ENCODE measurements at regions not wholly inside any gene's neighbourhood (a gene's known extent, or its start where the extent isn't known, plus 50 kb on each side); places are given as distances from the start of the nearest gene placed in this dataset.

GRCh38 chrX:130974323-130974722 is 71.3 kb upstream of the ENOX2 start:
- DNase-seq (ENCODE audit: low spot score): peak; percentile 11

- DNase-seq (ENCODE audit: low spot score): peak; percentile 30
Observed at GRCh38 chrX:130975947-130976346, 72.9 kb upstream of the ENOX2 start.

GRCh38 chrX:130981836-130982235 is 76.3 kb upstream of the ARHGAP36 start:
- no peak for DNase-seq (ENCODE audit: low spot score)

DNA sequence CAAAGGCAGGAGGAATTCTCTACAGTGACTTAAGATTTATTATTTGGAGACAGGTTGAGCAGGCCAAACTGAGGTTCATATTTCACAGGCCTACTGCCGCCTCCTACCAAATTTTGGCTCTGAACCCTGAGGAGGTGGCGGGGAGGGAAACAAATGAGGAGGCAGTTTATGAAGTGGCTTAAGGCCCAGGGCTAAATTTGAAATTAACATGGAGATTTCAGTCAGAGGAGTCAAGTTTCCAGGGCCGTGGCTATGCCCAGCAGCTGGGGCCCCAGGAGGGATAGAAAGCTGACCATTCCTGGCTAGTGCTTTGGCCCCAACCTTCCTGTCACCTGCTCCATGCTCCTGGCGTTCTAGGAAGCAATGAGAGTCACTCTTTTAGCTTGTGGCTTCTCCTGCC is 73.4 kb upstream of the ARHGAP36 start:
- DNase-seq (ENCODE audit: low spot score): no peak

DNA sequence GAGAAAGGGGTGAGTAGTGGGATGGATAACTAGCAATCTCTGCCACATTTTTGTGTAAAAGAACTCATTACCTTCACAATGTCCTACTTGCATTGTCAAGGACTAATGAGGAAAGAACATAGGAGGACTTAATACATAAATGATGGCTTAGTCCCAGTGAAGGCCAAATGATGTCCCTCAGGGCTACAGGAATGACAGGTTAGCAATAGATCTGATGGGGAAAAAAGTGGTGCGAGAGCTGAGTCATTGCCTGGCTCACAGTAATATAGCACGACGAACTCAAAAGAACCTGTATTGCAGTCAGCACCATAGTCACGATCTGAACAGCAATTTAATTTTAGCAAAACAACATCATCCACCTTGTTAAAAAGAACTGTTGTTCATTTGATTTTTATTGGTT is 70.9 kb upstream of the ARHGAP36 start:
- no peak for DNase-seq (ENCODE audit: low spot score)

DNA sequence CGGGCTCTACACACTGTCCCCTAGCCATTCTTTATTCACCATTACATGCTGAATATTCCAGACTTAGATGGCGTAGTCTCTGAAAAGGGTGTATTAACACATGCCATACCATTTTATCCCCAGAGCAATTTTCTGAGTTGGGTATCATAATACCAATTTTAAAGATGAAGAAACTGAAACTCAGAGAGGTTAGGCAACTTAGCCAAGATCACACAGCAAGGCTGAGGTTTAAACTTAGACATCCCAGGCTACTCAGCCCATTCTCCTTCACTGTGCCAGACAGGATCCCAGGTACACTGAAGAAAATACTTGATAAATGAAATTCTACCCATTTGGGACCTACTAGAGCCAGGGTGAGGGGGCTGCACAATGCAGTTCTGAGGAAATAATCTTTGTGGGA is 67.4 kb upstream of the ARHGAP36 start:
- DNase-seq (ENCODE audit: low spot score): no peak

DNA sequence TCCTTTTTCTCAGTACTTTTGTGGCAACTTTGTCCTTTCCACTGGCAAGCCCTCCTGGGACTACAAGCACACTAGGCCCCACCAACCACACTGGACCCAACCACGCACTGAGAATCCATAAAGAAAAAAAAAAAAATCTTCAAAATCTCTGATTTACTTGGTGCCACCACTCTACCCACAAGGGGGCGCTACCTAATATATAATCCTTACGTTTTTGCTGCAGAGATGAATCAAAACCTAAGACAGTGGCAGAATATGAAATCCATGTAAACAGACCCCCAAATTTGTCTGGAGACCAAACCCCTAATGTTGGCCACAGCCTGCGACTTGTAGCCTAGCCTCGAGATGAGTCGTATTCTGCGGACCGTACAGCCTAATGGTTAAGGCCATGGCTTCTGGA is 63.5 kb upstream of the ARHGAP36 start:
- DNase-seq (ENCODE audit: low spot score): no peak

DNA sequence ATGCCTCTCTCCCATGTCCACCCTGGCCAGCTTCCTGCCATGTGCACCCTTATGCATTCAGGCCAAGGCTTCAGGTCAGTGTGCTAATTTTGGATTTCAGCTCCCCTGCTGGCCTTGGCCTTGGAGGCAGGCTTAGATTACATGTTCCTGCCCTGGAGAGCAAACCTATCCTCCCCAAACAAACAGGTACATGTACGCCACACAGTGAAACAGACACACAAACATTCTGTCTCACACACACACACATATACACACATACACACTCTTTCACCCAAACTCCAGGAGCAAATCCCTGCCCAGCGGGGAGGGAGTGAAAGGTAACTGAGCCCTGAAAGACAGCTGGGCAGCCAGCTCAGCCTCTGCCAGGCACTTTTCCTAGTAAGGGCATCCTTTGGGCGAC is 62.7 kb upstream of the ARHGAP36 start:
- no peak for DNase-seq (ENCODE audit: low spot score)

DNA sequence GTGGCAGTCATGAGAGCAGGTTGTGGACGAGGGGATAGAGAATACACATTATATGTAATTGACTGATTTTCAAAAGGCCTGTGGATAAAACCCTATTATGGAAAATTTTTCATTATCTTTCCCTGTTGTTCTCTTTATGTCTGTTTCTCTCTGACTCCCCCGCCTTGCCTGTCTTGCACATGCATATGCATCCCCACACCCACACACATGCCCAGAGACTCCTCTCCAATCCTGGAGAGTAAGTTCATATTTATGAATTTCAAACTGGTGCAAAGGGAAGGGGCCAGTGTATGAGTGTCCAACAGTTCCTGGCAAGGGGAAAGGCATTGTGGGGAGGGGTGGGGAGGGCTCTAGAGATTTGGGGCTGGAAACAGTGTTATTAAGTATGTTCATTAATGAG is 60.8 kb upstream of the ARHGAP36 start:
- DNase-seq (ENCODE audit: low spot score): no peak

- DNase-seq (ENCODE audit: low spot score): no peak
Observed at GRCh38 chrX:130999360-130999759, 58.8 kb upstream of the ARHGAP36 start.

All from A172 (cell line).